NAMALWA (cell line): ENCODE measurements at regions not wholly inside any gene's neighbourhood (a gene's known extent, or its start where the extent isn't known, plus 50 kb on each side); places are given as distances from the start of the nearest gene placed in this dataset.

ENCODE experiments used
- DNase-seq: peaks from one replicate; pipeline ENCODE4 v3.0.0-alpha.2; 2015; ENCODE audit warnings: low spot score

DNA sequence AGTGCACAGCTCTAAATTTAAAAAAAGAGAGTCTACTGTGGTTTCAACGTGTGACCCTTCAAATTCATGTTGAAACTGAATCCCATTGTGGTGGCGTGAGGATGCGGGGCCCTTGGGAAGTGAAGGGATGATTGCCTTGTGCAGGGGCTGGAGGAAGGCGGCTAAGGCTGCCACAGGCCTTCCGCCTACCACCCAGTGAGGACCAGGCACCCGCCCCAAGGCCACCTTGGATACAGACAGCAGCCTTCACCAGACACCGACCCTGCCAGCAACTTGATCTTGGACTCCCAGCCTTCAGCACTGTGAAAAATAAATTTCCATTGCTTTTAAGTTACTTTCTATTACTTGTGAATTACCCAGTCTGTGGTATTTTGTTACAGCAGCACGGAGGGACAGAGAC lies 103.4 kb upstream of the TMEM18 start:
- DNase-seq = no peak

DNA sequence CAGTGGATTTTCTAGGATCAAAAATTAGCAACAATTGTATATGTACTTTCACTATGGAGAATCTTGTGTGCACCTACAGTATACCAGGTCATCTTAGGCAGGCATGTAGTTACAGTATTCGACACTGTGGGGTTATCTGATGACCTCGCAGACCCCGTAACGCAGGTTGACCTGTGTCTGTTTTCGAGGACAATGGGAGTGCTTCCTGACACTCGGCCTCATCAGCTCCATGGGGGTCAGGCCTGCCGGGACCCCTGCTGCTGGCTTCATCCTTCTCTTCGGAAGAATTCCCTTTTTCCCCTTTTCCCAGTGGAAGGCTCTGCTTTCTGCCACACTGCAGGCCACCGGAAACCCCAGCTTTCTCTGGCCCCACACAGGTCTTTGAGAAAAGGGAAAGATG lies 102.8 kb upstream of the TMEM18 start:
- DNase-seq = no peak

DNA sequence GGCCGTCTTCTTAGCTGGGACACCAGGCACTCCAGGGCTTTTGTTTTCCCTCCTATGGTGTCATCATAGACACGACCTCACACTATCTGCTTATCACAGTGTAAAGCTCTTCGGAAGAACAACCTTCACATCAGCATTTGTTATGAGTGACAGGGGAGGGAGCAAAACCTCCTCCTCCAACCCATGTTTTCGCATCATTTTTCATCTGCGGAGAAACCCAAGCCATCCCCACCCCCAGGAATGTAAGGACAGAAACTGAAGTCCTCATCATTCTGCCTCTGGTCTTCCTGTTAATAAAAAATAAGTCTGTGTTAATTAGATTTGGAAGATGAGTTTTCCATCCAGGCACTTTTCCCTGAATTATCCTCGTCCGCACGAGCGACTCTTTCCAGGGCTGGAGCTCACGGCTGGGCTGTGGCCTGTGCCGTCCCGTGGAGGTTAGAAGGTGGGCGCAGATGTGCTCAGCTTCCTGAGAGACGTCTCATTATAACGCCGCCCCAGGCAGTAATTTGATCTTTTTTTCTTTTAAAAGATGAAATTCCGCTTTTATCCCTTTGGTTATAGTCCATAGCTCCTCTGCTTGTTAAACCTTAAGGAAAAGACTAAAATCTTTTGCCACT lies 101.6 kb upstream of the TMEM18 start:
- no peak for DNase-seq

DNA sequence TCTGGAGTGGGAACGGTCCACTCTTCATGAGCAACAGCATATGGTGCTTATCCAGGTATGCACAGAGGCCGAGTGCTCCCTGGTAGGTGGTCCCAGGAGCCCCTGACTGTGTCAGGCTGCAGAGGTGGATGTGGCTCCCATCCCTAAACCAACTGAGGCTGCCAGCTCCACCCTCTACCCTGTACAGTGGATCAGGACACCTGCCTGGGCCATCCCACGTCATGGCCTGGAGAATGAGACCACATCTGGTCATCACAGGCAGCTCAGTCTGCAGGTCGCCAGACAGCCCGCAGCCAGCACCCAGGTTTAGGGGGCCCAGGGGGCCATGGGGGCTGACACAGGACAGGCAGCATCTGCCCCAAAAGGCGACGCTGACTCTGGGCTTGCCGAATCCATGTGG lies 100.3 kb upstream of the TMEM18 start:
- DNase-seq = no peak

- DNase-seq = no peak
These were observed 99.8 kb upstream of the TMEM18 start for GRCh38 chr2:777051-777450.

GRCh38 chr2:776487-776886 lies 99.3 kb upstream of the TMEM18 start:
- DNase-seq = no peak

GRCh38 chr2:776038-776437 lies 98.8 kb upstream of the TMEM18 start:
- DNase-seq = no peak

GRCh38 chr2:774436-774835 lies 97.2 kb upstream of the TMEM18 start:
- no peak for DNase-seq

GRCh38 chr2:773256-774160 lies 96.3 kb upstream of the TMEM18 start:
- no peak for DNase-seq

DNA sequence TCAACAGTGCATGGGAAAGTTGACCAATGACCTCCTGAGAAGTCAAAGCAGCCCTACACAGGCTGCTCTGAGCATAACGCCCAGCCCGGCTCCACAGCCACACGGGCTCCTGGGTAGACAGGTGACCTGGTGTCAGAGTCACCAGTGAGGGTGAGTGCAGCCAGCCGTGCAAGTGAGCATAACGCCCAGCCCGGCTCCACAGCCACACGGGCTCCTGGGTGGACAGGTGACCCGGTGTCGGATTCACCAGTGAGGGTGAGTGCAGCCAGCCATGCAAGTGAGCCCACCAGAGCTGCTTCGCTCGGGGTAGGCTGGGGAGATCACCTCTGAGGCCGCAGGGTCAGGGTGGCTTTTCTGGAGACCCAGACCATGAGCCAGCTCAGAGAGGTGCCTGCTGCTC lies 94.3 kb upstream of the TMEM18 start:
- no peak for DNase-seq

DNA sequence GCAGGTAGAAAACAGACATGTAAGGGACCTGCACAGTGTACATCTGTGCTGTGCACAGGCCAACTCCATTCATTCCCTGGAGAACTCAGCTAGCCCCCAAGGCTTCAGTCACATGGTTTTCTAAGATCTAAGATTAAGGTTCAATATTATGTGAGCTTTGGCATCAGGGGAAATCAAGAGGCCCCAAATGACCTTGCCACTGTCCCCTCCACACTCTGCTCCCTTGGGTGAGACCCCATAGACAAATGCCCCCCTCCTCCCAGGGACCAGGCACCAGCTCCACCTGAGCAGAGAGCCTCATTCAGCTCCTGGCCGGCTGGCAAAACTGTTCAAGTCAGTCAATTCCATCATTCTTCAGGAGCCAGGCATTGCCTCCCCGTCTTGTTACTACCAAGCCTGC lies 93.6 kb upstream of the TMEM18 start:
- no peak for DNase-seq

- no peak for DNase-seq
These were observed 92.6 kb upstream of the TMEM18 start for GRCh38 chr2:769771-770170.

DNA sequence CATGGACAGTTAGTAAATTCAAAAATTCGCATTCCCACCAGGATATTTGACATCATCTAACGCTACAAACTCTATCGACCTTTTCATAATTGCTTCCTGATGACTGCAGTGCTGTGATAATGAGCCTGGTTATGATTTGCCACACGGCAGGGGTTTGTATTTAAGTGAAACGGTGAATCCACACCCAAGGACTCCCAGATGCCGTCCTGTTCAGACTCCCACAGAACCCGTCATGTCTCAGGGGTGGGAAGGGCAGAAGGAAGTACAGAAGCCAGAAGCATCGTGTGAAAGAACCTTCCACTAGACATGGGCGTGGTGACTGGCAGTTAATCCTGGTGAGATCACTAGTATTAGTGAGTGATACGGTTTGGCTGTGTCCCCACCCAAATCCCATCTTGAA lies 91.2 kb upstream of the TMEM18 start:
- no peak for DNase-seq

GRCh38 chr2:767944-768343 lies 90.7 kb upstream of the TMEM18 start:
- DNase-seq = no peak

GRCh38 chr2:767440-767839 lies 90.2 kb upstream of the TMEM18 start:
- no peak for DNase-seq

GRCh38 chr2:766255-766654 lies 89.0 kb upstream of the TMEM18 start:
- DNase-seq = no peak

DNA sequence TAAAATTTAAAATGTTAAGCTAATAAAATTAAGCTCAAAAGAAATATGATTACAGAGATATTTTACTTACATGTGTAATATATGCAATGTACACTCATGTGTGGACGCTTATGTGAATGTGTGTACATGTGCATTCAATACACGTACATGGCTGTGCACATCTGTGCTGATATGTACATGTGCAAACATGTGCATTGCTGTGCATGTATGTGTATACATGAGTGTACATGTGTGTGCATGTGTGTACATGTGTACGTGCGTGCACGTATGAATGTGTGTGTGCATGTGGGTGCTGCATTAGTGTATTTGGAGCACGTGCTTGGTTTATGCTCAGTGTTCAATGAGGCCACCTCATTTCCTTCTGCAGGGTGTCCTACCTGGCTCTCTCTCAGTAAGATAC lies 88.2 kb upstream of the TMEM18 start:
- DNase-seq = no peak

GRCh38 chr2:763766-764525 lies 86.7 kb upstream of the TMEM18 start:
- DNase-seq = no peak

- no peak for DNase-seq
These were observed 85.4 kb upstream of the TMEM18 start for GRCh38 chr2:762646-763045.

- DNase-seq = no peak
These were observed 84.2 kb upstream of the TMEM18 start for GRCh38 chr2:761384-761783.

DNA sequence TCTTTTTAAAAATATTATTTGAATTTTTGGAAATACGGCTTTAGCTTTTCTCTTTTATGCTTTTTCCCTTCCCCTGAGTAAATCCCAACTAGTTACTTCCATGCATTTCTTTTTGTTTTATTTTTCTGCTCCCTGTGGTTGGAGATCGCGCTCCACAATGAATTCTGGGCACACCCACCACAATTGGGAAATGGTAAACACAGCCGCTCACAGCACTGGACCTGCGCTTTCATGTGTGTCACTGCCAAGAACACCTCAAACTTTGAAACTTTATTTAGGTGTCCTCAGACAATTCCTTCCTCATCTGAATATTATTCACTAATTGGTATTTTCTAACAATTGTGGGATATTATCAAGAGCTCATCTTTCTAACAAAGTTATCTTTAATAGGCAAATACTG lies 82.8 kb upstream of the TMEM18 start:
- no peak for DNase-seq

DNA sequence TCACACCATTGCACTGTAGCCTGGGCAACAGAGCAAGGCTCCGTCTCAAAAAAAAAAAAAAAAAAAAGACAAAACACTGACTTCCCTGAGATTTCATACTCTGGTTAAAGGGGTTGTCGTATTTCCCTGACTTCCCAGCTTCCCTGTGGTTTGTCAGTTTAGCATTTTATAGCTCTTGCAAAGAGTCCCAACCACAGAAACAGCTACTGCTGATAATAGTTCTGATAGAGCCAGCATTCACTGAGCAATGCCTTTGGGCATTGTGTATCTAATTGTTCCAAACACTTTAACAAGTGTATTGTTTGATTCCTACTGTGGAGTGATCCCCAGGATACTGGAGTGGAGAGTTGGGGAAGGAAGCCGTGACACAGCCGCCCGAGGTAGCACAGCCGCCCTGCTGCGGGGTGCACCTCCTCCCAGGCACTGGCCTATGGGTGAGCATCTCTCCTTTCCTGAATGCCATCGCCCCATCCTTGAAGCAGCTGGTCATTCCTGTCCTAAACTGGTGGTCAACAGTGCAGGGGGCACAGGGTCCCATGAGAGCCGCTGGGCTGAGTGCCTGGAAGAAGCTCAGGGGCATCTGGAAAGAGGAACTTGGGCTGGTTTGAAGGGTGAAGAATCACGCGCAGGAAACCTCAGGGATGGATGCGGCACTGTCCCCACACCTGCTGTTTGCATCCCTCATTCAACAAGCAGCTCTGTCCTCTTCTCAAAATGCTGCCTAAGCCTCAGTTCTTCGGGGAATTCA lies 81.0 kb upstream of the TMEM18 start:
- no peak for DNase-seq
